ENCODE measurements at regions not wholly inside any gene's neighbourhood (a gene's known extent, or its start where the extent isn't known, plus 50 kb on each side); places are given as distances from the start of the nearest gene placed in this dataset.

DNA sequence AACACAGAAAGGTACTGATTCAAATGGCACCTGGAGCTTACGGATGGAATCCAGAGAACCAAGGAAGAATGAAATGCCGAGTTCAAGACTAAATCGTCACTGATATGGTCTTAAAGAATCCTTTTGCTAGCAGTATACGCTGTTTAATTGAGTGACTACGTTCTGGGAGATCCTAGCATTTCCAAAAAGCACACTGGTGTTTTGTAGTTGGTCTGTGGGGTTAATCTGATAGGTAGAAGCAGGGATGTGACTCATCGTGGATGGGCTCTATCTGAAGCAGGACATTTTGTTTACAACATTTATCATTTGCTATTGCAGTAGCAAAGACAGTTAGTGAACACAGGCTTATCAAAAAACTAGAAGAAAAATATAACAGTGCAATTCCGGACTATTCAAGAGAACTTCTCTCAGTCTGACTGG is 169.2 kb upstream of the HMGA2 start (continued):
- TF ChIP-seq, protein P1, sequence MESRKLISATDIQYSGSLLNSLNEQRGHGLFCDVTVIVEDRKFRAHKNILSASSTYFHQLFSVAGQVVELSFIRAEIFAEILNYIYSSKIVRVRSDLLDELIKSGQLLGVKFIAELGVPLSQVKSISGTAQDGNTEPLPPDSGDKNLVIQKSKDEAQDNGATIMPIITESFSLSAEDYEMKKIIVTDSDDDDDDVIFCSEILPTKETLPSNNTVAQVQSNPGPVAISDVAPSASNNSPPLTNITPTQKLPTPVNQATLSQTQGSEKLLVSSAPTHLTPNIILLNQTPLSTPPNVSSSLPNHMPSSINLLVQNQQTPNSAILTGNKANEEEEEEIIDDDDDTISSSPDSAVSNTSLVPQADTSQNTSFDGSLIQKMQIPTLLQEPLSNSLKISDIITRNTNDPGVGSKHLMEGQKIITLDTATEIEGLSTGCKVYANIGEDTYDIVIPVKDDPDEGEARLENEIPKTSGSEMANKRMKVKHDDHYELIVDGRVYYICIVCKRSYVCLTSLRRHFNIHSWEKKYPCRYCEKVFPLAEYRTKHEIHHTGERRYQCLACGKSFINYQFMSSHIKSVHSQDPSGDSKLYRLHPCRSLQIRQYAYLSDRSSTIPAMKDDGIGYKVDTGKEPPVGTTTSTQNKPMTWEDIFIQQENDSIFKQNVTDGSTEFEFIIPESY (IDR thresholded peaks at IDR 0.05) = no peak
- TF ChIP-seq GABPA (IDR thresholded peaks at IDR 0.05 in 1 of 2, conservative IDR thresholded peaks at IDR 0.05 in 1 of 2) (no peak), TAF1 (conservative IDR thresholded peaks at IDR 0.05) (no peak), ATF3 (IDR thresholded peaks at IDR 0.05) (no peak)
- TF ChIP-seq, protein P2, sequence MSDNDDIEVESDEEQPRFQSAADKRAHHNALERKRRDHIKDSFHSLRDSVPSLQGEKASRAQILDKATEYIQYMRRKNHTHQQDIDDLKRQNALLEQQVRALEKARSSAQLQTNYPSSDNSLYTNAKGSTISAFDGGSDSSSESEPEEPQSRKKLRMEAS (IDR thresholded peaks at IDR 0.05) = no peak

DNA sequence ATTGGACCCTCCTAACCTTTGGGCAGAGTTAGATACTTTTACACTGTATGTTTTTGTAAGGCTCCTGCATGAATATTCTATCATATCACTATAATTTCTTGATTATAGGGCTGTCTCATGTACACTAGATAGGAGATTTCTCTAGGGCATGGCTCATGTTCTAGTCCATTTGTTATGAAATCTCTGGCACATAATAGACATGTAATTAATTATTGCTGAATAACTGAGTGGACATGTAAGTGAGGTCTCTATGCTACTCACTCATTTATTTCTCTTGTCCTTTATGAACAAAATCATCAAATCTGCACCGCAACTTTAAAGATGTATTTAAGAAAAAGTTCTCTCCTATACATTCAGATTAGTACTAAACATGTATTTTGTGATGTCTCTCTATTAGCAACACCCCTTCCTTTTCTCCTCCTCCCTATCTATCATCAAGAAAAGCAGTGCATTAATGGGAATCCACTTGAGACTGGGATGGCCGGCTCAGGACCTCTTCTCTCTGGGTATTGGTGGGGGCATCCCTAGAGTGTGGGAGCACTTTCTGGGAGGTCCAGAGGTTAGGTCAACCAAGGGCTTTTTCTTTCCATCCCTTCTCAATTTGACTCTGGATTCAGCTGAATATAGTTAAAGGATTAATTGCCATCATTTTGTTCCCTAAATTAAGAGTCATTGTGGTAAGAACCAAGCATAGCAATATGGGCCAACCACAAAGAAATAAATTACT is 168.0 kb upstream of the HMGA2 start:
- Histone ChIP-seq H3K36me3 (ENCODE audit: control insufficient read depth in 4 of 4, insufficient read depth in 3 of 4, low read depth in 1 of 4, low read length in 3 of 4) (no peaks in the 10 kb centered on the region), H3K9ac (ENCODE audit: low read depth in 1 of 2, low read length in 2 of 2) (no peak overlapping the region), H3K27me3 (ENCODE audit: control insufficient read depth in 4 of 4, insufficient read depth in 4 of 4, low read length in 3 of 4) (peaks cover 0 to 10% (median 0%) of the 10 kb centered on the region in 4 donors), H3K4me1 (ENCODE audit: control insufficient read depth in 4 of 4, insufficient read depth in 4 of 4, low read length in 3 of 4) (no peaks in the 10 kb centered on the region), H3K9me3 (ENCODE audit: control insufficient read depth in 4 of 4, low read length in 3 of 4) (no peaks in the 10 kb centered on the region), H3K27ac (ENCODE audit: low read depth in 1 of 2, low read length in 2 of 2) (no peak overlapping the region), H3K4me3 (ENCODE audit: low read depth in 1 of 3, low read length in 3 of 3) (no peak overlapping the region)
- TF ChIP-seq EGR1 (IDR thresholded peaks at IDR 0.05; ENCODE audit: low read depth in 2 of 2) (no peak), HNF4G (IDR thresholded peaks at IDR 0.05) (no peak), FOXA1 (IDR thresholded peaks at IDR 0.05) (no peak), YY1 (IDR thresholded peaks at IDR 0.05) (no peak), GABPA (IDR thresholded peaks at IDR 0.05 in 1 of 2, conservative IDR thresholded peaks at IDR 0.05 in 1 of 2) (no peak), ATF3 (IDR thresholded peaks at IDR 0.05) (no peak), HNF4A (conservative IDR thresholded peaks at IDR 0.05) (no peak), NR2F2 (IDR thresholded peaks at IDR 0.05) (no peak), JUND (IDR thresholded peaks at IDR 0.05) (no peak), RXRA (IDR thresholded peaks at IDR 0.05) (no peak), TAF1 (conservative IDR thresholded peaks at IDR 0.05) (no peak), SP1 (IDR thresholded peaks at IDR 0.05) (no peak)
- TF ChIP-seq, protein P1 (IDR thresholded peaks at IDR 0.05) = no peak
- TF ChIP-seq, protein P3, sequence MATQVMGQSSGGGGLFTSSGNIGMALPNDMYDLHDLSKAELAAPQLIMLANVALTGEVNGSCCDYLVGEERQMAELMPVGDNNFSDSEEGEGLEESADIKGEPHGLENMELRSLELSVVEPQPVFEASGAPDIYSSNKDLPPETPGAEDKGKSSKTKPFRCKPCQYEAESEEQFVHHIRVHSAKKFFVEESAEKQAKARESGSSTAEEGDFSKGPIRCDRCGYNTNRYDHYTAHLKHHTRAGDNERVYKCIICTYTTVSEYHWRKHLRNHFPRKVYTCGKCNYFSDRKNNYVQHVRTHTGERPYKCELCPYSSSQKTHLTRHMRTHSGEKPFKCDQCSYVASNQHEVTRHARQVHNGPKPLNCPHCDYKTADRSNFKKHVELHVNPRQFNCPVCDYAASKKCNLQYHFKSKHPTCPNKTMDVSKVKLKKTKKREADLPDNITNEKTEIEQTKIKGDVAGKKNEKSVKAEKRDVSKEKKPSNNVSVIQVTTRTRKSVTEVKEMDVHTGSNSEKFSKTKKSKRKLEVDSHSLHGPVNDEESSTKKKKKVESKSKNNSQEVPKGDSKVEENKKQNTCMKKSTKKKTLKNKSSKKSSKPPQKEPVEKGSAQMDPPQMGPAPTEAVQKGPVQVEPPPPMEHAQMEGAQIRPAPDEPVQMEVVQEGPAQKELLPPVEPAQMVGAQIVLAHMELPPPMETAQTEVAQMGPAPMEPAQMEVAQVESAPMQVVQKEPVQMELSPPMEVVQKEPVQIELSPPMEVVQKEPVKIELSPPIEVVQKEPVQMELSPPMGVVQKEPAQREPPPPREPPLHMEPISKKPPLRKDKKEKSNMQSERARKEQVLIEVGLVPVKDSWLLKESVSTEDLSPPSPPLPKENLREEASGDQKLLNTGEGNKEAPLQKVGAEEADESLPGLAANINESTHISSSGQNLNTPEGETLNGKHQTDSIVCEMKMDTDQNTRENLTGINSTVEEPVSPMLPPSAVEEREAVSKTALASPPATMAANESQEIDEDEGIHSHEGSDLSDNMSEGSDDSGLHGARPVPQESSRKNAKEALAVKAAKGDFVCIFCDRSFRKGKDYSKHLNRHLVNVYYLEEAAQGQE (IDR thresholded peaks at IDR 0.05) = no peak
- TF ChIP-seq, protein P4, sequence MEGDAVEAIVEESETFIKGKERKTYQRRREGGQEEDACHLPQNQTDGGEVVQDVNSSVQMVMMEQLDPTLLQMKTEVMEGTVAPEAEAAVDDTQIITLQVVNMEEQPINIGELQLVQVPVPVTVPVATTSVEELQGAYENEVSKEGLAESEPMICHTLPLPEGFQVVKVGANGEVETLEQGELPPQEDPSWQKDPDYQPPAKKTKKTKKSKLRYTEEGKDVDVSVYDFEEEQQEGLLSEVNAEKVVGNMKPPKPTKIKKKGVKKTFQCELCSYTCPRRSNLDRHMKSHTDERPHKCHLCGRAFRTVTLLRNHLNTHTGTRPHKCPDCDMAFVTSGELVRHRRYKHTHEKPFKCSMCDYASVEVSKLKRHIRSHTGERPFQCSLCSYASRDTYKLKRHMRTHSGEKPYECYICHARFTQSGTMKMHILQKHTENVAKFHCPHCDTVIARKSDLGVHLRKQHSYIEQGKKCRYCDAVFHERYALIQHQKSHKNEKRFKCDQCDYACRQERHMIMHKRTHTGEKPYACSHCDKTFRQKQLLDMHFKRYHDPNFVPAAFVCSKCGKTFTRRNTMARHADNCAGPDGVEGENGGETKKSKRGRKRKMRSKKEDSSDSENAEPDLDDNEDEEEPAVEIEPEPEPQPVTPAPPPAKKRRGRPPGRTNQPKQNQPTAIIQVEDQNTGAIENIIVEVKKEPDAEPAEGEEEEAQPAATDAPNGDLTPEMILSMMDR (IDR thresholded peaks at IDR 0.05; ENCODE audit: low read depth, low read length, missing input control) = no peak
- TF ChIP-seq, protein P2 (IDR thresholded peaks at IDR 0.05) = no peak
- 91% methylated on average over 2 of the region's 2 CpGs for WGBS
- no peak for DNase-seq (ENCODE audit: low spot score)

Data from liver (tissue), 8 donors.